CD14-positive monocyte (primary cell): ENCODE measurements at regions not wholly inside any gene's neighbourhood (a gene's known extent, or its start where the extent isn't known, plus 50 kb on each side); places are given as distances from the start of the nearest gene placed in this dataset.

Experiments
- DNase-seq, 3 donors: peaks; one replicate each; pipeline ENCODE4 v3.0.0-alpha.2; 2011 to 2022
- H2AFZ ChIP-seq: 2 replicates; pipeline ENCODE4 v1.6.0; 2012; ENCODE audit warnings: mild to moderate bottlenecking, low read depth, low read length, inconsistent platforms; ENCODE audit not compliant: insufficient read depth, poor library complexity, severe bottlenecking
- H3K27ac ChIP-seq, 2 donors: 1 replicate in 1 of 2; 2 replicates in 1 of 2; pipeline ENCODE4 v1.5.1; 2012 to 2013; ENCODE audit warnings: low read length in 2 of 2, control low read depth in 1 of 2, inconsistent platforms in 1 of 2, low read depth in 1 of 2, mild to moderate bottlenecking in 1 of 2
- H3K27me3 ChIP-seq, 2 donors: one replicate each; pipeline versions ENCODE4 v1.6.0 to v1.6.1; 2011 to 2013; ENCODE audit warnings: low read length in 2 of 2; ENCODE audit not compliant: control insufficient read depth in 2 of 2, insufficient read depth in 2 of 2
- H3K36me3 ChIP-seq, 2 donors: replicated peaks in 1 of 2; 1 replicate in 1 of 2; 2 replicates in 1 of 2; pipeline versions ENCODE4 v1.5.1 to v1.6.1; 2012 to 2013; ENCODE audit warnings: low read length in 2 of 2, control low read depth in 1 of 2, inconsistent platforms in 1 of 2, mild to moderate bottlenecking in 1 of 2; ENCODE audit not compliant: insufficient read depth in 2 of 2, control insufficient read depth in 1 of 2
- H3K4me1 ChIP-seq, 2 donors: 1 replicate in 1 of 2; 2 replicates in 1 of 2; pipeline versions ENCODE4 v1.5.1 to v1.6.1; 2012 to 2013; ENCODE audit warnings: low read length in 2 of 2, control low read depth in 1 of 2, inconsistent platforms in 1 of 2, mild to moderate bottlenecking in 1 of 2, moderate library complexity in 1 of 2; ENCODE audit not compliant: insufficient read depth in 2 of 2, control insufficient read depth in 1 of 2
- H3K4me2 ChIP-seq: replicated peaks from 2 replicates; pipeline ENCODE3; 2012; ENCODE audit warnings: low read length, moderate library complexity, mild to moderate bottlenecking; ENCODE audit not compliant: poor library complexity, severe bottlenecking; ENCODE audit errors: extremely low read depth
- H3K4me3 ChIP-seq, 3 experiments: fragments of 200-600 bp in 1 of 3; sonication (generic) in 1 of 3; replicated peaks in 1 of 3; 1 replicate in 2 of 3; 2 replicates in 1 of 3; pipeline ENCODE4 v1.5.1; 2011 to 2013; ENCODE audit warnings: low read length in 3 of 3, mild to moderate bottlenecking in 3 of 3, control low read depth in 2 of 3, low read depth in 2 of 3, inconsistent platforms in 1 of 3, moderate library complexity in 1 of 3
- H3K79me2 ChIP-seq: 2 replicates; pipeline ENCODE4 v1.6.0; 2012; ENCODE audit warnings: mild to moderate bottlenecking, control low read depth, inconsistent platforms, low read length, moderate library complexity; ENCODE audit not compliant: insufficient read depth
- H3K9ac ChIP-seq: 2 replicates; pipeline ENCODE4 v1.6.0; 2017; ENCODE audit warnings: low read length, mild to moderate bottlenecking; ENCODE audit not compliant: insufficient read depth, poor library complexity, severe bottlenecking
- H3K9me3 ChIP-seq, 2 donors: replicated peaks in 1 of 2; 1 replicate in 1 of 2; 2 replicates in 1 of 2; pipeline versions ENCODE4 v1.5.1 to v1.6.1; 2012 to 2013; ENCODE audit warnings: low read length in 2 of 2, control low read depth in 1 of 2; ENCODE audit not compliant: control insufficient read depth in 1 of 2, insufficient read depth in 1 of 2
- H4K20me1 ChIP-seq: 2 replicates; pipeline ENCODE4 v1.6.0; 2012; ENCODE audit warnings: mild to moderate bottlenecking, low read length, control low read depth, moderate library complexity; ENCODE audit not compliant: insufficient read depth
- H3K27ac Mint-ChIP-seq, 7 donors: one replicate each; pipeline ENCODE4 v1.8.0; 2020; ENCODE audit warnings: mild to moderate bottlenecking in 7 of 7, mixed read lengths in 7 of 7, moderate library complexity in 6 of 7, inconsistent platforms in 2 of 7
- H3K27me3 Mint-ChIP-seq, 3 donors: one replicate each; pipeline ENCODE4 v1.8.0; 2021 to 2022; ENCODE audit warnings: low read depth in 3 of 3, mild to moderate bottlenecking in 3 of 3, mixed read lengths in 3 of 3, moderate library complexity in 3 of 3, inconsistent platforms in 1 of 3
- H3K36me3 Mint-ChIP-seq, 2 donors: one replicate each; pipeline ENCODE4 v1.8.0; 2020; ENCODE audit warnings: mixed read lengths in 2 of 2, inconsistent platforms in 1 of 2, mild to moderate bottlenecking in 1 of 2
- H3K4me1 Mint-ChIP-seq: one replicate; pipeline ENCODE4 v1.8.0; 2020; ENCODE audit warnings: mild to moderate bottlenecking, mixed read lengths
- H3K4me3 Mint-ChIP-seq, 2 donors: one replicate each; pipeline ENCODE4 v1.8.0; 2020; ENCODE audit warnings: mild to moderate bottlenecking in 2 of 2, mixed read lengths in 2 of 2, moderate library complexity in 1 of 2
- H3K9me3 Mint-ChIP-seq, 7 donors: one replicate each; pipeline ENCODE4 v1.8.0; 2020 to 2022; ENCODE audit warnings: mixed read lengths in 7 of 7, mild to moderate bottlenecking in 6 of 7, moderate library complexity in 6 of 7, inconsistent platforms in 2 of 7
- WGBS: methylation state at CpG from one replicate; pipeline ENCODE4 v1.1.5; 2013; ENCODE audit warnings: missing lambda C conversion rate; ENCODE audit not compliant: insufficient coverage; 5-methylcytosine and 5-hydroxymethylcytosine counted together
- intact Hi-C, 2 donors: fragments of 100-400 bp; cut with micrococcal nuclease; formaldehyde crosslinking; loops; one replicate each; pipeline versions ENCODE4 v1.15.0 to v1.15.1; 2023
- TF ChIP-seq, protein P1 (sequence below): fragments of 200-600 bp; IDR thresholded peaks from one replicate; pipeline ENCODE4 v1.8.0; 2022; ENCODE audit warnings: antibody characterized with exemption, mild to moderate bottlenecking

DNA sequence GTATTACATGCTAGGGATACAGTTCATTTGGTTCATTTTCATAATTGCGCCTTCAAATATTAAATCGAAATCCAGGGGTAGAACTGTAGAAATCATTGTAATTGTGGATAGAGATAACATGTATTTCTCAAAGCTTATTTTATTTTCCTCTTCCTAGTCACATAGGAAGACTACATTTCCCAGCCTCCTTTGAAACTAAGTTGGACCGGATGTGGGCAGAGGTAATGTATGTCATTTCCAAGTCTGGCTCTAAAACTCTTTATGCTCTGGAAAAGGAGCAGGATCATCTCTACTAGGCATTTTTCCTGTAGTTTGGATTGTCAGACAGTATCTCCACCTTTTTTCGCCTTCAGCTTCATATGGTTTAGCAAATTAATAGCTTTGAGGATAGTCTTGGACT, 70.1 kb upstream of the CRY1 start:
- Mint-ChIP-seq H3K27me3 (peaks cover 11 to 23% (median 13%) of the 10 kb centered on the region in 3 donors), H3K36me3 (no peaks in the 10 kb centered on the region), H3K4me1 (no peaks in the 10 kb centered on the region), H3K27ac (no peak overlapping the region), H3K4me3 (no peak overlapping the region), H3K9me3 (no peaks in the 10 kb centered on the region)
- Histone ChIP-seq H3K27ac (no peak overlapping the region), H3K4me1 (no peaks in the 10 kb centered on the region), H2AFZ (no peak overlapping the region), H3K79me2 (no peaks in the 10 kb centered on the region), H3K27me3 (peaks cover 10 to 23% of the 10 kb centered on the region in 2 donors), H3K9me3 (no peaks in the 10 kb centered on the region), H4K20me1 (no peaks in the 10 kb centered on the region), H3K36me3 (no peaks in the 10 kb centered on the region), H3K4me2 (no peak overlapping the region), H3K9ac (no peak overlapping the region), H3K4me3 (no peak overlapping the region)
- intact Hi-C loops, result no loop called here
- no peak for DNase-seq
- WGBS, result no CpG with 5 or more reads among the region's 4 CpGs
- TF ChIP-seq, protein P1, sequence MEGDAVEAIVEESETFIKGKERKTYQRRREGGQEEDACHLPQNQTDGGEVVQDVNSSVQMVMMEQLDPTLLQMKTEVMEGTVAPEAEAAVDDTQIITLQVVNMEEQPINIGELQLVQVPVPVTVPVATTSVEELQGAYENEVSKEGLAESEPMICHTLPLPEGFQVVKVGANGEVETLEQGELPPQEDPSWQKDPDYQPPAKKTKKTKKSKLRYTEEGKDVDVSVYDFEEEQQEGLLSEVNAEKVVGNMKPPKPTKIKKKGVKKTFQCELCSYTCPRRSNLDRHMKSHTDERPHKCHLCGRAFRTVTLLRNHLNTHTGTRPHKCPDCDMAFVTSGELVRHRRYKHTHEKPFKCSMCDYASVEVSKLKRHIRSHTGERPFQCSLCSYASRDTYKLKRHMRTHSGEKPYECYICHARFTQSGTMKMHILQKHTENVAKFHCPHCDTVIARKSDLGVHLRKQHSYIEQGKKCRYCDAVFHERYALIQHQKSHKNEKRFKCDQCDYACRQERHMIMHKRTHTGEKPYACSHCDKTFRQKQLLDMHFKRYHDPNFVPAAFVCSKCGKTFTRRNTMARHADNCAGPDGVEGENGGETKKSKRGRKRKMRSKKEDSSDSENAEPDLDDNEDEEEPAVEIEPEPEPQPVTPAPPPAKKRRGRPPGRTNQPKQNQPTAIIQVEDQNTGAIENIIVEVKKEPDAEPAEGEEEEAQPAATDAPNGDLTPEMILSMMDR, result no peak

DNA sequence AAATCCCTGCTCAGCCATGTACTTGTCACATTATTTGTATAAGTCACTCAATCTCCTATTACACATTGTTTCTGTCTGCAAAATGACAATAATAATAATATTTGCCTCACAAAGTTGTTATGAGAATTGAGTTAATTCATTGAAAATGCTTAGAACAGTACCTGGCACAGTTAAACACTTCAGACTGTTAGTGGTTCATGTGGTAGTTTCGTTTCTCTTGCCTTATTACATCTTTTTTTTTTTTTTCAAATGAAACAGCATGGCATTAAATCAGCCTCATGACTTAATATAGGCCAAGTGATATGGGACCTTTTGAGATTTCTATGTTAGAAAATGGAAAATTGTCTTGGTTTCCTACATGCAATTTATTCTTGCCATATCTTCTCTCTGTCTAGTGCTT, 71.0 kb upstream of the CRY1 start:
- Mint-ChIP-seq H3K27ac (no peak overlapping the region), H3K4me1 (no peaks in the 10 kb centered on the region), H3K36me3 (no peaks in the 10 kb centered on the region), H3K4me3 (no peak overlapping the region), H3K9me3 (no peaks in the 10 kb centered on the region), H3K27me3 (peaks cover 13 to 23% (median 14%) of the 10 kb centered on the region in 3 donors)
- H3K4me2 ChIP-seq, result no peak overlapping the region
- no peak overlapping the region for H3K27ac ChIP-seq
- H3K79me2 ChIP-seq, result no peaks in the 10 kb centered on the region
- no peak overlapping the region for H3K9ac ChIP-seq
- no peak overlapping the region for H3K4me3 ChIP-seq
- no CpG with 5 or more reads among the region's 1 CpG for WGBS
- no peak for DNase-seq
- no peak overlapping the region for H2AFZ ChIP-seq
- intact Hi-C loops, result no loop called here
- H3K27me3 ChIP-seq, result peaks cover 8 to 23% of the 10 kb centered on the region in 2 donors
- H4K20me1 ChIP-seq, result no peaks in the 10 kb centered on the region
- H3K9me3 ChIP-seq, result no peaks in the 10 kb centered on the region
- TF ChIP-seq, protein P1, result no peak
- H3K36me3 ChIP-seq, result no peaks in the 10 kb centered on the region
- no peaks in the 10 kb centered on the region for H3K4me1 ChIP-seq
